Lower leg skin (tissue), 4 donors: ENCODE measurements at regions not wholly inside any gene's neighbourhood (a gene's known extent, or its start where the extent isn't known, plus 50 kb on each side); places are given as distances from the start of the nearest gene placed in this dataset.

ENCODE experiments used
- DNase-seq, 2 donors: peaks; one replicate each; pipeline ENCODE4 v3.0.0-alpha.2; 2019; ENCODE audit warnings: low spot score in 2 of 2
- H3K4me3 ChIP-seq: fragments of 200-600 bp; sonication (generic); 2 replicates; pipeline ENCODE4 v1.5.1; 2017; ENCODE audit warnings: mild to moderate bottlenecking, low read depth; ENCODE audit not compliant: poor library complexity, severe bottlenecking
- POLR2A ChIP-seq, 2 donors: fragments of 450-650 bp; IDR thresholded peaks; one replicate each; pipeline ENCODE4 v1.6.1; 2016 to 2017; ENCODE audit warnings: antibody characterized with exemption in 2 of 2, mild to moderate bottlenecking in 1 of 2, moderate library complexity in 1 of 2
- WGBS, 2 donors: methylation state at CpG; one replicate each; pipeline ENCODE4 v1.1.5; 2018; 5-methylcytosine and 5-hydroxymethylcytosine counted together
- intact Hi-C: fragments of 100-400 bp; cut with DNase I; formaldehyde crosslinking; loops from one replicate; pipeline ENCODE4 v1.15.0; 2023; ENCODE audit warnings: low total_unique reads
- TF ChIP-seq, protein P1 (sequence below), 3 donors: fragments of 450-650 bp; IDR thresholded peaks; one replicate each; pipeline ENCODE4 v1.5.1; 2016; ENCODE audit warnings: antibody characterized with exemption in 3 of 3, mild to moderate bottlenecking in 3 of 3, moderate library complexity in 2 of 3

DNA sequence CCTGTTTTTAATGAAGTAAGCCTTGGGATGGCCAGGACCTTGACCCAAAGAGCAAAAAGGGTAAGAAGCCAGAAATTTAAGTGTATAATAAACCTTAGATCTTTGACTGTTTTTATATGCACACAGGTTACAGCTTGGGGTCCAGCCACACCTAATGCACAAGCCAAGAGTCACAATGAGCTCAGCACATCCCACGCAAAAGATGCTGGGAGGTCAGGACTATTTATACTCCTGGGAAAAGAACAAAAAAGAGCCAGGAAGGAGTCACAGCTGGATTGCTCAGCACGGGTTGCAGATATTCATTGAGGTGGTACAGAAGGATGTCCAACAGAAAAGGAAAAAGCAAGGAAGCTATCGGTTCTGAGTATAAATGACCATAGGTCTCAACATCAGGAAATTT, 536.3 kb downstream of the NTRK3 start:
- H3K4me3 ChIP-seq: no peak overlapping the region
- DNase-seq: no peak
- intact Hi-C loops: no loop called here
- TF ChIP-seq, protein P1, sequence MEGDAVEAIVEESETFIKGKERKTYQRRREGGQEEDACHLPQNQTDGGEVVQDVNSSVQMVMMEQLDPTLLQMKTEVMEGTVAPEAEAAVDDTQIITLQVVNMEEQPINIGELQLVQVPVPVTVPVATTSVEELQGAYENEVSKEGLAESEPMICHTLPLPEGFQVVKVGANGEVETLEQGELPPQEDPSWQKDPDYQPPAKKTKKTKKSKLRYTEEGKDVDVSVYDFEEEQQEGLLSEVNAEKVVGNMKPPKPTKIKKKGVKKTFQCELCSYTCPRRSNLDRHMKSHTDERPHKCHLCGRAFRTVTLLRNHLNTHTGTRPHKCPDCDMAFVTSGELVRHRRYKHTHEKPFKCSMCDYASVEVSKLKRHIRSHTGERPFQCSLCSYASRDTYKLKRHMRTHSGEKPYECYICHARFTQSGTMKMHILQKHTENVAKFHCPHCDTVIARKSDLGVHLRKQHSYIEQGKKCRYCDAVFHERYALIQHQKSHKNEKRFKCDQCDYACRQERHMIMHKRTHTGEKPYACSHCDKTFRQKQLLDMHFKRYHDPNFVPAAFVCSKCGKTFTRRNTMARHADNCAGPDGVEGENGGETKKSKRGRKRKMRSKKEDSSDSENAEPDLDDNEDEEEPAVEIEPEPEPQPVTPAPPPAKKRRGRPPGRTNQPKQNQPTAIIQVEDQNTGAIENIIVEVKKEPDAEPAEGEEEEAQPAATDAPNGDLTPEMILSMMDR (IDR thresholded peaks at IDR 0.05): no peak
- TF ChIP-seq POLR2A (IDR thresholded peaks at IDR 0.05): no peak
- 80 to 84% methylated on average over 3 of the region's 3 CpGs for WGBS, 2 donors

DNA sequence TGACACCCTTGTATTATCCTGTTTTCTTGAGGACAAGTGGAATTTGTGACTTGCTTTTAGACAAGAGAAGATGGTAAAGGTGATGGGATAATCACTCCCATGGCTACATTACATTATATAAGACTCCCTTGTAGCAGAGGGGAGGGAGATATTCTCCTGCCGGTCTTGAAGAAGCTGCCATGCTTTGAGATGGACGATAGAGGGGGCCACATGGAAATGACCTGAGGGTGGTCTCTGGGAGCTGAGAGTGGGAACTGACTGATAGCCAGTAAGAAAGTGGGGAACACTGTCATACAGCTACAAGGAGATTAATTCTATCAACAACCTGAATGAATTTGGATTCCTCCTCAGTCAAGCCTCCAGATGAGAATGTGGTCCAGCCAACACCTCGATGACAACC, 540.1 kb downstream of the NTRK3 start:
- TF ChIP-seq, protein P1 (IDR thresholded peaks at IDR 0.05): no peak

GRCh38 chr15:87715252-87715651, 541.3 kb downstream of the NTRK3 start:
- intact Hi-C loops: no loop called here
- no peak overlapping the region for H3K4me3 ChIP-seq
- TF ChIP-seq, protein P1 (IDR thresholded peaks at IDR 0.05): no peak
- TF ChIP-seq POLR2A (IDR thresholded peaks at IDR 0.05): no peak
- peak in 1 of 2 donors; percentile 4 for DNase-seq
- 48 to 71% methylated on average over 1 of the region's 1 CpG for WGBS, 2 donors

More for the DNA sequence above, 540.1 kb downstream of the NTRK3 start:
- intact Hi-C loops: no loop called here
- H3K4me3 ChIP-seq: no peak overlapping the region
- WGBS, 2 donors: 46 to 49% methylated on average over 3 of the region's 3 CpGs
- DNase-seq: peak in 1 of 2 donors; percentile 50

GRCh38 chr15:87713475-87713879, 543.1 kb downstream of the NTRK3 start:
- intact Hi-C loops: no loop called here
- WGBS, 2 donors: 74 to 78% methylated on average over 1 of the region's 1 CpG

DNA sequence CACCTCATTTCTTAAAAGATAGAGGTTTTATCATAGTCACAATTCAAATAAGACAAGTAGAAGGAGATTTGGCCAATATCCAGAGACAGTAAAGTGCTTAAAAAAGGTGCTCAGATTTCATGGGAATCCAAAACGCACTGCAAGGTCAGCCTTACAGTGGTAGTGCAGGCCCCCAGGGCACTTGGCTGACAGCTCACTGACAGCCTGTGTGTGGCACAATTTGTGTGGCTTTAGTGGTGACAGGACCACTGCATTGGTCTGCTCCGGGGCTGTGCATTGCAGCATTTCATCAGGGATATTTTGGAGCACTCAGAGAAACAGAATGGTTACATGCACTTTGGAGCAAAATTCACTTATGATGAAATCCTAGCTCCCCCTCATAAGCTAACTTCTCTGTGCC, 544.3 kb downstream of the NTRK3 start:
- no peak overlapping the region for H3K4me3 ChIP-seq
- peak in 1 of 2 donors; percentile 28 for DNase-seq
- TF ChIP-seq POLR2A (IDR thresholded peaks at IDR 0.05): no peak
- TF ChIP-seq, protein P1 (IDR thresholded peaks at IDR 0.05): no peak
- intact Hi-C loops: no loop called here
- 37 to 52% methylated on average over 2 of the region's 2 CpGs for WGBS, 2 donors

More at GRCh38 chr15:87713475-87713879, 543.1 kb downstream of the NTRK3 start:
- no peak overlapping the region for H3K4me3 ChIP-seq
- DNase-seq: no peak
- TF ChIP-seq, protein P1 (IDR thresholded peaks at IDR 0.05): no peak
- no peak for TF ChIP-seq POLR2A (IDR thresholded peaks at IDR 0.05)

GRCh38 chr15:87711026-87711425, 545.5 kb downstream of the NTRK3 start:
- intact Hi-C loops: no loop called here
- TF ChIP-seq, protein P1 (IDR thresholded peaks at IDR 0.05): no peak
- no peak for TF ChIP-seq POLR2A (IDR thresholded peaks at IDR 0.05)
- WGBS, 2 donors: 63 to 64% methylated on average over 6 of the region's 6 CpGs
- DNase-seq: no peak
- H3K4me3 ChIP-seq: no peak overlapping the region
